ENCODE measurements at regions not wholly inside any gene's neighbourhood (a gene's known extent, or its start where the extent isn't known, plus 50 kb on each side); places are given as distances from the start of the nearest gene placed in this dataset.
"Not testable (repeated sequence)": the region's sequence is repeated elsewhere in the genome, so short reads cannot be mapped to it uniquely, and the experiment has no call there.

- Histone ChIP-seq H3K27ac (no peak overlapping the region), H3K4me3 (no peak overlapping the region)
Observed at GRCh38 chr13:75180805-75181455, 301.0 kb downstream of the TBC1D4 start.

GRCh38 chr13:75178436-75178835 is 303.5 kb downstream of the TBC1D4 start:
- Histone ChIP-seq H3K27ac (no peak overlapping the region), H3K4me3 (no peak overlapping the region)

DNA sequence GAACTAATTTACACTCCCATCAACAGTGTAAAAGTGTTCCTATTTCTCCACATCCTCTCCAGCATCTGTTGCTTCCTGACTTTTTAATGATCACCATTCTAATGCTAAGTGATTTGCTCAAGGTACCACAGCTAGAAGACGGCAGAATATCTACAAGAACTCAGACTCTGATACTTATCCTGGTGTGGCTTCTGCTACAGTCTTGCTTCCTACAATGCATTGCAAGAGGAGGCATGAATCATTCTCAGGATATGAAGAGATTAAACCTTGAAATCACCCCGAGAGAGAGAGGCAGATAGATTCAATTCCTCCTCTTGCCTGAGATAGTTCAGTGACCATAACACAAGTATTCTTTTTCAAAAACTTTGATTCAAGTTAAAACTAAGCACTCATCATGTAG is 306.4 kb downstream of the TBC1D4 start:
- Histone ChIP-seq H3K27ac (no peak overlapping the region), H3K4me3 (no peak overlapping the region)

DNA sequence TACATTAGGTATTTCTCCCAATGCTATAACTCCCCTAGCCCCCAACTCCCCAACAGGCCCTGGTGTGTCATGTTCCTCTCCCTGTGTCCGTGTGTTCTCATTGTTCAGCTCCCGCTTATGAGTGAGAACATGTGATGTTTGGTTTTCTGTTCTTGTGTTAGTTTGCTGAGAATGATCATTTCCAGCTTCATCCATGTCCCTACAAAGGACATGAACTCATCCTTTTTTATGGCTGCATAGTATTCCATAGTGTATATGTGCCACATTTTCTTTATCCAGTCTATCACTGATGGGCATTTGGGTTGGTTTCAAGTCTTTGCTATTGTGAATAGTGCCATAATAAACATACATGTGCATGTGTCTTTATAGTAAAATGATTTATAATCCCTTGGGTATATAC is 306.9 kb downstream of the TBC1D4 start:
- not testable (repeated sequence) for H3K27ac ChIP-seq, H3K4me3 ChIP-seq

DNA sequence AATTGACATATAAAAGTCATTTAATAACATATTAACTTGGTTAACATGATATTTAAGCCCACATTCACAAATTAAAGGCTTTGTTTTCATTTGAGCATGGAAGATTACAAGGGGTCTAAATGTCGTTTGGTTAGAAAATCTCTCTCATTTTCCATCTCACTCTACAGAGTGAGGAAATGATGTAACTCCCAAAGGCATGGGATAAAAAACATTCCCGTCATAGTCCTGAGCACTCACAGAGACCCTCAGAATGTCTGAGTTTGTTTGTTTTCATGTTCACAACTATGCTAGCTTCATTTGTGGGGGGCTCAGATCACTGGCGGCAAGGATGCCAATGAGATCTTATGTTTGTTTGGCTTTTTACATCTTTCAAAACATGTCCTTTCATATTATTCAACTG is 307.5 kb downstream of the TBC1D4 start:
- H3K27ac ChIP-seq = no peak overlapping the region

DNA sequence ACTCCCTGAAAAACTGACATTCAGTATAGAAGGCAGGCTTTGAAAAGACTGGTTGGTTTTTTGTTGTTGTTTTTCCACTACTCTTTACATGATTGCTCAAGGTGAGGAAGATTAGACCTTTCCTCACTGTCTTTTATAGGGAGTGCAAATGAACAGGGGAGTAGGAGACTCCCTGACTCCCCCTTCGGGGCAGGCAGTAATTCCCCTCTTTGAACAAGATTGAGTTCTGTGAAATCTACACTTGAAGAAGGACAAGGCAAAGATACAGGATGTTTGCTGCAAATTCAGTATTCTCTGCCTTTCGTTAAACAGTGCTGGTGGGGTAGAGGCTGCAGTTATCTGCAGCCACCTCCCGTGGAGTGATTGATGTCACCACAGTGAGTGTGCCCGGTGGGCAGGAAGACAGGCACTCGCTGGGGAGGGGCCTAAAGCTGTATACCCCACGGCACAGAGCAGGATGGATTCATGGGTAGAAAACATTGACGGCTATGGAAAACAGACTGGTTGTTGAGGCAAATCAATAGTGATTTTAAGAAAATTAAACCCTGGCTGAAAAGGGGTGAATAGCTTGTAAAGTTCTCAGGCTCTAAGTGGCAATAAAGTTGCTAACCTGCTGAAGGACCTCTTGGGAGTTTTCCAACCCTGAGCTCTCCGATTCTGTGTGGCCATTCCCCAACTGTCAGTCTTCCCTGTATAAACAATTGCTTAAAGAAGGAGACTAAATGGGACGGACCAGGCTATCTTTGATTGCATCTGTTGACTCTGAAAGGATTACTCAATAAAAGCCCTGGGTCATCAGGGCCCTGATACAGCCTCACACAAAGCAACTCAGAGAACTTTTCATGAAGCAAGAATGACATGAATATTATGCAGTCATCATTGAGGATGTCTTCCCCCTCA is 308.3 kb downstream of the TBC1D4 start:
- Histone ChIP-seq H3K27ac (no peak overlapping the region), H3K4me3 (no peak overlapping the region)

More for the DNA sequence above, 307.5 kb downstream of the TBC1D4 start:
- no peak overlapping the region for H3K4me3 ChIP-seq

GRCh38 chr13:75170311-75170710 is 311.7 kb downstream of the TBC1D4 start:
- no peak overlapping the region for H3K4me3 ChIP-seq

GRCh38 chr13:75165543-75166230 is 316.3 kb downstream of the TBC1D4 start:
- Histone ChIP-seq H3K27ac (no peak overlapping the region), H3K4me3 (no peak overlapping the region)

More at GRCh38 chr13:75170311-75170710, 311.7 kb downstream of the TBC1D4 start:
- no peak overlapping the region for H3K27ac ChIP-seq

- no peak overlapping the region for H3K4me3 ChIP-seq
- no peak overlapping the region for H3K27ac ChIP-seq
Observed at GRCh38 chr13:75161804-75162203, 320.2 kb downstream of the TBC1D4 start.

DNA sequence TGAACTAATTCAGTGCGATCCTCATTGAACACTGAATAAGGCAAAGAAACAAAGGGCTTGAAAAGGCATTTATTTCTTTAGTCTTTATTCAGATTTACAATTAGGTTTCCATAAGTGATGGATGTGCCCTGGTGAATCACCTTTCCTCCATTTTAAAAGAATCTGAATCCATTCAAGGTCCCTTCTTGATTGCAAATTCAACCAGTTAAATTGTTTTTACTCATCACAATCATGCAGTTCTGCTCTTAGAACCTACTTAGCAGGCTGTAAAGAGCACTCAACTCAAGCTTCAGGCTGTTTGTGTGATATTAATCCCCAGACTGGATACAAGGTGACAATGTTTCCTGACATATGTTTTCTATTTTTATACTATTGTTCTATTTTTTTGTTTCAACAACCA is 321.0 kb downstream of the TBC1D4 start:
- Histone ChIP-seq H3K4me3 (no peak overlapping the region), H3K27ac (no peak overlapping the region)

GRCh38 chr13:75154331-75154730 is 327.6 kb downstream of the TBC1D4 start:
- peak overlapping the region in 2 of 21 experiments; percentile 30 to 59 for H3K27ac ChIP-seq
- no peak overlapping the region for H3K4me3 ChIP-seq

DNA sequence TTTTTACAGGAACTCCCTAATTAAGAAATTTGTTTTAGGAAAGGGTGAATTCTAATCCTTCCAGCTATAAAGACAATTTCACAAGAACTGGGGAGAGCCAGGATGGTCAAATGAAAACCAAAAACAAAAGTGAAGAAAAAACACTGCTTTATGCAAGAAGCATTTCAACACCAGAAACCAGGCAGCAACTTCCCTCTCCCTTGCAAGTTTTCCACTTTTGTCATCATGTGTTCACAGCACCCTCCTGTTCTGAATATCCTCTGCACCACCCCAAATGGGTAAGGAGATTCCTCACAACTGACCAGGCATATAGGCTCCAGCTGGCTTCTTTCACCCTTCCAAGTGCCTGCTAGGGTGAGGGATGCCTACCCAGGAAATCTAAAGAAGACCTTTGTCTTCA is 328.1 kb downstream of the TBC1D4 start:
- no peak overlapping the region for H3K4me3 ChIP-seq
- H3K27ac ChIP-seq = peak overlapping the region in 3 of 21 experiments; percentile 14 to 59 (median 30)

DNA sequence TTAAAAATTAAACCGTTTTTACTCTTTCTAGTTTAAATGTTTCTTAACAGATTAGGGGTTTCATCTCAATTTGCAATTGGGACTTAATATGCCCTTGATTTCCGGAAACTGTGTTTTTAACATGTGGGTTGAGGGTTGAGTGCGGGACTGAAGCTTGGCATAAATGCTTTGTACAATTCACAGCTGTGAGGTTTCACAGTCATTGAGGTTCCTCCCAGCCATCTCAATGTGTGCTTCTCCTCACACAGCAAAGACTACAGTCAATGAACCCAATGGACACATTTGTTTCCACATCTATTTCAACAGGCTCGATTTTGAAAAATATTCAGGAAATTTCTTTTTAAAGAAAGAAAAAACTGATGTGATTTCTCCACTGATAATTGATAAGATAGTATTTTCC is 328.6 kb downstream of the TBC1D4 start:
- peak overlapping the region in 3 of 21 experiments; percentile 14 to 59 (median 30) for H3K27ac ChIP-seq
- H3K4me3 ChIP-seq = no peak overlapping the region

GRCh38 chr13:75151081-75151643 is 330.8 kb downstream of the TBC1D4 start:
- no peak overlapping the region for H3K4me3 ChIP-seq
- no peak overlapping the region for H3K27ac ChIP-seq

DNA sequence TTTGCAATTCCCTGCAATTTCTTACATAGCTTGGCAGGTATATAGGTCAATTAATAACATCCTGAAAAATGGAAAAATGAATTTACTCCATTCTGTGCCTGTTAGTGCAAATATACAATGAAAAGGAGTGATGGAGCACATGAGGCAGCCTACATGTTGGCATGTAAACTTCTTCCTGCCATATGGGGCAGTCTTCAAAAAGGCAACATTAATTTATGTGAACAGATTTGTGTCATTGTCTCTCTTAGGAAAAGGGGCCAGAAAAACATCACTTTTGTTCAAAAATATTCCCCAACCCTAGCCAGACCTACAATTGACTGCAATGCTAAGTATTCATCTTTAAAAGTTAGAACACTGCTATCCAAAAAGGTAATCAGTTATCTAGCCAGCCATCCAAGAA is 332.2 kb downstream of the TBC1D4 start:
- H3K27ac ChIP-seq = no peak overlapping the region
- H3K4me3 ChIP-seq = no peak overlapping the region

DNA sequence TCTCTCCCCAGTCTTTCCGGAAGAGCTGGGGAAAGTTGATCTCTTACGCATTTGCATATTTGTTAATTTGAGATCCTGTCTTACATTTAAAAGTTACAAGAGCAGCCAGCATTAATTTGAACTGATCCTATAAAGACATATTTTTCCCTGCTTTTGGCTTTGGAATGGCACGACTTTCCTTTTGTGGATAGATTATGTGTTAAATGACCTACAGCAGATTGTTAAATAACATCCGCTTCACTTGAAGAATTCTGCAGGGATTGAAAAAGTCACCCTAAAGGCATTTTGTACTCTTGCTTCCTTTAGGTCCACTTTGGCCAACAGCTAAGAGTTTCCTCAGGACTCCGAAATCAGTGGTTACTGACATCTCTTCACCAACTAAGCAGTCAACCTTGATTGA is 334.0 kb downstream of the TBC1D4 start:
- Histone ChIP-seq H3K27ac (no peak overlapping the region), H3K4me3 (no peak overlapping the region)

DNA sequence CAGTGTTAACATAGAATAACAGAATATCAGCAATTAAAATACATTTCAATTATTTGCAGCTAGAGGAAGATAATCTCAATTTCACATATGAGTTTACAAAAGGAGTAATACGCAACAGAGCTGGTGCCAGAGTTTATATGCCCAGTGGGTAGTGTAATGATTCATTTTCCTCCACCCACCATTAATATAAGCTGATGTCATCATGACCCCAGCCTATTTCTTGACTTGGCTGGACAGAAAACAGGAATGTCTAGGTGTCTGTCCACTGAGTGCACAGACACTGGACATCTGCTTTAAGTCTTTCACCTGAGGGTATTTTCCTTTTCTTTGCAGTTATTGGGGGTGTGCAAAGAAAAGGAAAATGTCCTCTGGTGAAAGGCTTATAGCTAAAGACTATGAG is 335.5 kb downstream of the TBC1D4 start:
- Histone ChIP-seq H3K27ac (no peak overlapping the region), H3K4me3 (no peak overlapping the region)

DNA sequence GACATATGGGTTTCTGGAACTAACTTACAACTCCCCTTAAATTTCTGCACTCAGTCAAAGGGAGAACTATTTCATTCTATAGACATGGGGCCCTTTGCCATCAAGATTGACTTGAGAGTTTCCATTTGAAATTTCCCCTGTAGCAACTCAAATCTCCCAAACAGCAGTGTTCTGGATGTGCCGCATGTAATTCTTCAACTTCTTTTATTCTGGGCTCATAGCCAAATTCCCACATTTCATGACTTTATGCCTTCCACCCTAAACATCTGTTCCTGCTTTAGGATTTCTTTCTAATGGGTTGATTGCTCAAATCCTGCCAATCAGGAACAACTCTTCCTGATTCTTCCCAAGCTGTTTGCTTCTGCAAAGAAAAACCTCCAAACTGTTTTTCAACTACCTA is 336.0 kb downstream of the TBC1D4 start:
- Histone ChIP-seq H3K27ac (peak overlapping the region in 1 of 21 experiments; percentile 14), H3K4me3 (no peak overlapping the region)

DNA sequence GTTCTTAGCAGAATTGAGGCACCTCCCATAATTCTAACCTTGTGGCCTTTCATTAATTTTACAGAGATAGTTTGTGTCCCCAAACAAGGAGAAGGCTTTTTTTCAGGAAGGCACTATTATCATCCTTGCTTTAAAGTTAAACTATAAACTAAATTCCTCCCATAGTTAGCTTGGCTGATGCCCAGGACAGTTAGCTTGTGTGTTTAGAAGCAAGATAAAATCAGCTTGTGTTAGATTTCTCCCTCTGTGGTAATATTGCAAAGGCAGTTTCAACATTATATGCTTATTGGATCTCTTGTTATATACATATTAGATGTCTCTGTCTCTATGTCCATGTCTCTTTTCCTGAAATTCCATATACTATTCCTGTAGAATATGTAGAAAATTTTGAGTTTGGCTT is 342.7 kb downstream of the TBC1D4 start:
- Histone ChIP-seq H3K4me3 (no peak overlapping the region), H3K27ac (no peak overlapping the region)

DNA sequence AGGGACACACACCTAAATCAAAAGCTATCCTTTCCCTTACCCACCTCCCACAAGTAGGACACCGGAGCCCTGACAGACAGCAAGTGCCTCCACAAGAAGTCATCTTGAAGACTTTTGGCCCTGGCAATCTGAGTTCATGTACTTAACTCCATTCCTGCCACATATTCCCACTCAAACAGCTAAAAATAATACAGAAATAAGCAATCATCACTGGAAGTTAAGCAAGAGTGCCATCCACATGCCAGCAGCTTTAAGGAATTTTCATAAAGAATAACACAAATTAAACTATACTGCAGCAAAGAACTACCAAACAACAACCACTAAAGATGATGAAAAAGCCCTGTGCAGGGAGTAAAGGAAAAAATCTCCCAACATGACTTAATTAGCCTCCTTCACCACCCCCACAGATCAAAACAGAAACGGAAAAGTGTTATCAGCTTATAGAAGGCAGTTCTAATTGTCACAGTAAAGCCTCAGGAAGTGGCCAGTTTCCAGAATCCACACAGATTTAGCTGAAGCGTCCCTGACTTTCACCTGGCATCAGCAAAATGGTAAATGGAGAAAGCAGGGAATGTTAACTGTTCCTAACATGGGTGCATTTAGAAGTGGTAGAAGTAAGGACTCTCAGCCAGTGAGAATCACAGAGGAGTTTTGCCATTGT is 343.9 kb downstream of the TBC1D4 start:
- Histone ChIP-seq H3K4me3 (no peak overlapping the region), H3K27ac (no peak overlapping the region)

All from skin epidermis (tissue), 12 donors.